Transverse colon (tissue), 4 donors: ENCODE measurements at regions not wholly inside any gene's neighbourhood (a gene's known extent, or its start where the extent isn't known, plus 50 kb on each side); places are given as distances from the start of the nearest gene placed in this dataset.

Experiments
- CTCF ChIP-seq, 5 experiments: fragments of 200-600 bp in 3 of 5; fragments of 450-650 bp in 2 of 5; sonication (generic) in 3 of 5; IDR thresholded peaks; 1 replicate in 2 of 5; 2 replicates in 3 of 5; pipeline ENCODE4 v1.5.1; 2016 to 2017; ENCODE audit warnings: antibody characterized with exemption in 5 of 5, inconsistent platforms in 3 of 5, mild to moderate bottlenecking in 2 of 5, moderate library complexity in 1 of 5
- POLR2A ChIP-seq: fragments of 450-650 bp; IDR thresholded peaks from one replicate; pipeline ENCODE4 v1.6.1; 2016; ENCODE audit warnings: antibody characterized with exemption, mild to moderate bottlenecking, moderate library complexity
- POLR2AphosphoS5 ChIP-seq, 3 donors: sonication (generic); formaldehyde crosslinking; IDR thresholded peaks; one replicate each; pipeline ENCODE4 v1.6.1; 2016; ENCODE audit warnings: antibody characterized with exemption in 3 of 3

GRCh38 chr5:45038366-45038987 lies 229.7 kb downstream of the MRPS30 start:
- TF ChIP-seq CTCF (IDR thresholded peaks at IDR 0.05) (peak; percentile 45 to 55 (median 52)), POLR2A (no peak), POLR2AphosphoS5 (IDR thresholded peaks at IDR 0.05) (no peak)
